CMK (cell line): ENCODE measurements at regions not wholly inside any gene's neighbourhood (a gene's known extent, or its start where the extent isn't known, plus 50 kb on each side); places are given as distances from the start of the nearest gene placed in this dataset.
"Not testable (repeated sequence)": the region's sequence is repeated elsewhere in the genome, so short reads cannot be mapped to it uniquely, and the experiment has no call there.

Source experiments
- DNase-seq: peaks from one replicate; pipeline ENCODE4 v3.0.0-alpha.2; 2010; ENCODE audit warnings: low read depth

GRCh38 chr5:155116456-155117251 is 103.1 kb downstream of the KIF4B start:
- no peak for DNase-seq

- no peak for DNase-seq
Measured at GRCh38 chr5:155125551-155126095, 112.1 kb downstream of the KIF4B start.

- no peak for DNase-seq
Measured at GRCh38 chr5:155126573-155126972, 113.0 kb downstream of the KIF4B start.

GRCh38 chr5:155127552-155127951 is 114.0 kb downstream of the KIF4B start:
- no peak for DNase-seq

- no peak for DNase-seq
Measured at GRCh38 chr5:155128786-155129512, 115.4 kb downstream of the KIF4B start.

- no peak for DNase-seq
Measured at GRCh38 chr5:155129513-155129880, 115.9 kb downstream of the KIF4B start.

- no peak for DNase-seq
Measured at GRCh38 chr5:155134130-155134529, 120.6 kb downstream of the KIF4B start.

- no peak for DNase-seq
Measured at GRCh38 chr5:155136216-155136850, 122.8 kb downstream of the KIF4B start.

GRCh38 chr5:155137683-155138082 is 124.1 kb downstream of the KIF4B start:
- DNase-seq = no peak

GRCh38 chr5:155140646-155141045 is 127.1 kb downstream of the KIF4B start:
- DNase-seq = no peak

GRCh38 chr5:155144956-155145355 is 131.4 kb downstream of the KIF4B start:
- no peak for DNase-seq

GRCh38 chr5:155147222-155147621 is 133.7 kb downstream of the KIF4B start:
- DNase-seq = no peak

- no peak for DNase-seq
Measured at GRCh38 chr5:155148694-155149093, 135.1 kb downstream of the KIF4B start.

- no peak for DNase-seq
Measured at GRCh38 chr5:155150012-155150411, 136.5 kb downstream of the KIF4B start.

- DNase-seq = no peak
Measured at GRCh38 chr5:155154973-155155372, 141.4 kb downstream of the KIF4B start.

- not testable (repeated sequence) for DNase-seq
Measured at GRCh38 chr5:155163084-155163483, 149.5 kb downstream of the KIF4B start.

GRCh38 chr5:155167736-155168135 is 154.2 kb downstream of the KIF4B start:
- DNase-seq = no peak

- no peak for DNase-seq
Measured at GRCh38 chr5:155181542-155181941, 168.0 kb downstream of the KIF4B start.

GRCh38 chr5:155189476-155189875 is 175.9 kb downstream of the KIF4B start:
- DNase-seq = no peak

- DNase-seq = no peak
Measured at GRCh38 chr5:155189981-155190380, 176.4 kb downstream of the KIF4B start.

GRCh38 chr5:155193029-155193428 is 179.5 kb downstream of the KIF4B start:
- DNase-seq = no peak

GRCh38 chr5:155193483-155194107 is 180.0 kb downstream of the KIF4B start:
- no peak for DNase-seq
